Liver (tissue), 8 donors: ENCODE measurements at regions not wholly inside any gene's neighbourhood (a gene's known extent, or its start where the extent isn't known, plus 50 kb on each side); places are given as distances from the start of the nearest gene placed in this dataset.

Experiments
- DNase-seq: peaks from one replicate; pipeline ENCODE4 v3.0.0-alpha.2; 2017; ENCODE audit warnings: low spot score
- H3K27ac ChIP-seq, 2 donors: one replicate each; pipeline ENCODE4 v1.7.0; 2013; ENCODE audit warnings: inconsistent platforms in 2 of 2, low read length in 2 of 2, control low read depth in 1 of 2, low read depth in 1 of 2, mild to moderate bottlenecking in 1 of 2
- H3K27me3 ChIP-seq, 4 donors: one replicate each; pipeline versions ENCODE4 v1.6.1 to v1.7.0; 2013; ENCODE audit warnings: low read length in 3 of 4, inconsistent platforms in 1 of 4, mild to moderate bottlenecking in 1 of 4, moderate library complexity in 1 of 4; ENCODE audit not compliant: control insufficient read depth in 4 of 4, insufficient read depth in 4 of 4
- H3K36me3 ChIP-seq, 4 donors: one replicate each; pipeline versions ENCODE4 v1.6.1 to v1.7.0; 2013; ENCODE audit warnings: low read length in 3 of 4, mild to moderate bottlenecking in 3 of 4, low read depth in 1 of 4, moderate library complexity in 1 of 4; ENCODE audit not compliant: control insufficient read depth in 4 of 4, insufficient read depth in 3 of 4
- H3K4me1 ChIP-seq, 4 donors: one replicate each; pipeline versions ENCODE4 v1.6.1 to v1.7.0; 2013; ENCODE audit warnings: low read length in 3 of 4, mild to moderate bottlenecking in 3 of 4, moderate library complexity in 1 of 4; ENCODE audit not compliant: control insufficient read depth in 4 of 4, insufficient read depth in 4 of 4
- H3K4me3 ChIP-seq, 3 donors: one replicate each; pipeline versions ENCODE4 v1.6.1 to v1.7.0; 2013; ENCODE audit warnings: low read length in 3 of 3, control low read depth in 1 of 3, low read depth in 1 of 3, mild to moderate bottlenecking in 1 of 3
- H3K9ac ChIP-seq, 2 donors: one replicate each; pipeline ENCODE4 v1.7.0; 2013; ENCODE audit warnings: low read length in 2 of 2, mild to moderate bottlenecking in 2 of 2, moderate library complexity in 2 of 2, control low read depth in 1 of 2, low read depth in 1 of 2
- H3K9me3 ChIP-seq, 4 donors: one replicate each; pipeline versions ENCODE4 v1.6.1 to v1.7.0; 2013; ENCODE audit warnings: low read length in 3 of 4; ENCODE audit not compliant: control insufficient read depth in 4 of 4
- ATF3 ChIP-seq: IDR thresholded peaks from 2 replicates; pipeline ENCODE4 v1.6.1; 2016; ENCODE audit warnings: antibody characterized with exemption
- CTCF ChIP-seq: fragments of 150-350 bp; IDR thresholded peaks from 2 replicates; pipeline ENCODE4 v1.5.1; 2017; ENCODE audit warnings: improper control_type of control experiment, low read depth, low read length; ENCODE audit not compliant: missing input control
- EGR1 ChIP-seq, 2 donors: IDR thresholded peaks; 2 replicates each; pipeline ENCODE4 v1.6.1; 2016 to 2018; ENCODE audit warnings: antibody characterized with exemption in 2 of 2, low read depth in 2 of 2
- FOXA1 ChIP-seq: IDR thresholded peaks from 2 replicates; pipeline ENCODE4 v1.6.1; 2016; ENCODE audit warnings: antibody characterized with exemption
- FOXA2 ChIP-seq: IDR thresholded peaks from 2 replicates; pipeline ENCODE4 v1.6.1; 2016; ENCODE audit warnings: antibody characterized with exemption
- GABPA ChIP-seq, 2 donors: IDR thresholded peaks in 1 of 2; conservative IDR thresholded peaks in 1 of 2; 2 replicates each; pipeline ENCODE4 v1.6.1; 2016; ENCODE audit warnings: antibody characterized with exemption in 2 of 2, mild to moderate bottlenecking in 1 of 2, moderate library complexity in 1 of 2
- HNF4A ChIP-seq, 2 donors: conservative IDR thresholded peaks; 2 replicates each; pipeline ENCODE4 v1.6.1; 2016; ENCODE audit warnings: antibody characterized with exemption in 2 of 2, mild to moderate bottlenecking in 2 of 2
- HNF4G ChIP-seq: IDR thresholded peaks from 2 replicates; pipeline ENCODE4 v1.6.1; 2016; ENCODE audit warnings: antibody characterized with exemption
- JUND ChIP-seq, 2 donors: IDR thresholded peaks; 2 replicates each; pipeline ENCODE4 v1.6.1; 2016; ENCODE audit warnings: antibody characterized with exemption in 2 of 2
- MAX ChIP-seq: IDR thresholded peaks from 2 replicates; pipeline ENCODE4 v1.6.1; 2016; ENCODE audit warnings: antibody characterized with exemption
- NR2F2 ChIP-seq: IDR thresholded peaks from 2 replicates; pipeline ENCODE4 v1.6.1; 2016; ENCODE audit warnings: antibody characterized with exemption
- RAD21 ChIP-seq, 2 donors: IDR thresholded peaks; 2 replicates each; pipeline ENCODE4 v1.6.1; 2016; ENCODE audit warnings: antibody characterized with exemption in 2 of 2, mild to moderate bottlenecking in 2 of 2
- REST ChIP-seq: IDR thresholded peaks from 2 replicates; pipeline ENCODE4 v1.6.1; 2016; ENCODE audit warnings: antibody characterized with exemption, mild to moderate bottlenecking
- RXRA ChIP-seq, 2 donors: IDR thresholded peaks; 2 replicates each; pipeline ENCODE4 v1.6.1; 2017 to 2018; ENCODE audit warnings: antibody characterized with exemption in 2 of 2, mild to moderate bottlenecking in 1 of 2
- YY1 ChIP-seq: IDR thresholded peaks from 2 replicates; pipeline ENCODE4 v1.6.1; 2016; ENCODE audit warnings: antibody characterized with exemption, mild to moderate bottlenecking
- ZBTB33 ChIP-seq: IDR thresholded peaks from 2 replicates; pipeline ENCODE4 v1.6.1; 2016; ENCODE audit warnings: antibody characterized with exemption
- WGBS: extraction: QIAGEN DNeasy Blood & Tissue Kit; methylation state at CpG from one replicate; pipeline ENCODE4 v1.1.7; 2013; 5-methylcytosine and 5-hydroxymethylcytosine counted together
- donor health status: healthy.
- donor health status: healthy.
- donor health status: healthy.
- donor health status: healthy.
- donor health status: healthy.

- no peak for TF ChIP-seq ZBTB33
Observed at GRCh38 chr3:103617961-103618360, 1183.1 kb downstream of the ZPLD1 start (continued).

GRCh38 chr3:103624271-103624670, 1189.5 kb downstream of the ZPLD1 start:
- Histone ChIP-seq H3K27me3 (no peaks in the 10 kb centered on the region), H3K36me3 (no peaks in the 10 kb centered on the region), H3K9me3 (no peaks in the 10 kb centered on the region), H3K27ac (no peak overlapping the region), H3K4me3 (no peak overlapping the region), H3K4me1 (no peaks in the 10 kb centered on the region), H3K9ac (no peak overlapping the region)
- DNase-seq: no peak
- WGBS: 59% methylated on average over 1 of the region's 1 CpG
- no peak for TF ChIP-seq EGR1 (IDR thresholded peaks at IDR 0.05; ENCODE audit: low read depth in 2 of 2)
- TF ChIP-seq GABPA (IDR thresholded peaks at IDR 0.05 in 1 of 2, conservative IDR thresholded peaks at IDR 0.05 in 1 of 2): no peak
- TF ChIP-seq NR2F2: no peak
- no peak for TF ChIP-seq JUND (IDR thresholded peaks at IDR 0.05)
- TF ChIP-seq MAX: no peak
- no peak for TF ChIP-seq ATF3
- no peak for TF ChIP-seq FOXA1
- TF ChIP-seq HNF4G: no peak
- no peak for TF ChIP-seq ZBTB33
- no peak for TF ChIP-seq RXRA (IDR thresholded peaks at IDR 0.05)
- no peak for TF ChIP-seq CTCF
- TF ChIP-seq YY1: no peak
- no peak for TF ChIP-seq RAD21 (IDR thresholded peaks at IDR 0.05)

- Histone ChIP-seq H3K9ac (no peak overlapping the region), H3K9me3 (peaks cover 0 to 4% (median 2%) of the 10 kb centered on the region in 4 donors), H3K36me3 (no peaks in the 10 kb centered on the region), H3K27ac (no peak overlapping the region), H3K27me3 (no peaks in the 10 kb centered on the region), H3K4me3 (no peak overlapping the region), H3K4me1 (no peaks in the 10 kb centered on the region)
- WGBS: 81% methylated on average over 1 of the region's 1 CpG
- no peak for DNase-seq
- TF ChIP-seq RAD21 (IDR thresholded peaks at IDR 0.05) (no peak), CTCF (no peak), FOXA2 (no peak), MAX (no peak), HNF4G (no peak), REST (no peak), HNF4A (conservative IDR thresholded peaks at IDR 0.05) (no peak)
Observed at GRCh38 chr3:103629391-103629790, 1194.6 kb downstream of the ZPLD1 start.
